NT2/D1 (cell line): ENCODE measurements at regions not wholly inside any gene's neighbourhood (a gene's known extent, or its start where the extent isn't known, plus 50 kb on each side); places are given as distances from the start of the nearest gene placed in this dataset.

ENCODE experiments used
- SUZ12 ChIP-seq: IDR thresholded peaks from 2 replicates; pipeline ENCODE4 v1.6.1; 2011; ENCODE audit not compliant: insufficient read length, insufficient read depth; ENCODE audit errors: extremely low read depth
- YY1 ChIP-seq: IDR thresholded peaks from 2 replicates; pipeline ENCODE4 v1.6.1; 2011; ENCODE audit not compliant: insufficient read length, insufficient read depth
- ZNF274 ChIP-seq: IDR thresholded peaks from 2 replicates; pipeline ENCODE4 v1.6.1; 2011; ENCODE audit warnings: mild to moderate bottlenecking, low read depth, low read length

GRCh38 chr16:73549984-73550631 lies 502.2 kb upstream of the ZFHX3 start:
- TF ChIP-seq YY1 (no peak), ZNF274 (no peak), SUZ12 (no peak)
